GM21528 (cell line): ENCODE measurements at regions not wholly inside any gene's neighbourhood (a gene's known extent, or its start where the extent isn't known, plus 50 kb on each side); places are given as distances from the start of the nearest gene placed in this dataset.
A peak's percentile ranks its signal among the peaks of the same experiment; 100 is the strongest.

Experiments
- ATAC-seq: cut with Tn5 transposase; IDR thresholded peaks from one replicate; pipeline ENCODE4 v1.9.1; 2021; ENCODE audit warnings: mild to moderate bottlenecking, moderate library complexity; ENCODE audit not compliant: unreplicated experiment, low FRiP score

DNA sequence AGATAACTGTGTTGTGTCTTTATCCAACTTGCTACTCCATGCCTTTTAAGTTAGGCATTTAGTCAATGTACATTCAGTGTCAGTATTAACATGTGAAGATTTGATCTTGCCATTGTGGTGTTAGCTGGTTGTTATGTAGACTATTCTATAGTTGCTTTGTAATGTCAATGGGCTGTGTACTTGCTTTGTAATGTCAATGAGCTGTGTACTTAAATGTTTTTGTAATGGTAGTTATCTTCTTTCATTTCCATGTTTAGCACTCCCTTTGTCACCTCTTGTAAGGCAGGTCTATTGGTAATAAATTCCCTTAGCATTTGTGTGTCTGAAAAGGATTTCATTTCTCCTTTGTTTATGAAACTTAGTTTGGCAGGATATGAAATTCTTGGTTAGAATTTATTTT lies 53.4 kb downstream of the MC4R start:
- no peak for ATAC-seq

GRCh38 chr18:60311676-60312360 lies 60.8 kb downstream of the MC4R start:
- no peak for ATAC-seq

DNA sequence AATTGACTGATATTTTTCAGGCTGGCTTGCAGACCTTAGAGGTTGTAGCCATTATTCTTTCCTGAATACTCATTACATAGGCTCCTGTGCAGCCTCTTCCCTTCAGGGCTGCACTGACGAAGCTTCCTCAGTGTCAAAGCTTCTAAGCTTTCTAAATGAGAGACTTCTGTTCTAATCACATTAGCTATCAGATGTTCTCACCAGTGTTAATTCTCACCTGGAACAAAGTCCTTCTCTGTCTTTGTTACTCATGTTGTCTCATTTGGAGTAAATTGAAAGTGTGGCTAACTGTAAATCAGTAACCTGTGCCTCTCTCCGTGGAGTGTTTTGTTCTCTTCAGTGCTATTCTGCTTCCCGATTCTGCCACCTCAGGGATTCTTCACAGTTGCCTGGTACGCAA lies 76.9 kb downstream of the MC4R start:
- ATAC-seq: no peak

DNA sequence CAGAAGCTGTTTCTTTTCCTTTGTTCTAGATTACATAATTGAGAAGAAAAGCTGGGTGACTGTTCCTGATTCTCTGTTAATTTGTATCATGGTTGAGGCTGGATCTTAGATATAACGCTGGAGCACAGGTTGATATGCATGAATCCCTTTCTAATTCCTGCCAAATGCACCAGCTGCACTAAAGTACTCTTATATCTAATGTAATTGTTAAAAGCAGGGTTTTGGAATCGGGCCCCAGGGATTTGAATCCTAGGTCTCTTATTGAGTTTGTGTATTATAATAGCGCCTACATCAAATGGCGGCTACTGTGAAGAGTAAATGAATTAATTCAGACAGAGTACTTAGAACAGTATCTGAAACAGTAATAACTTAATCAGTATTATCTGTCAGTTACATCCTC lies 80.4 kb downstream of the MC4R start:
- no peak for ATAC-seq

GRCh38 chr18:60279391-60279790 lies 93.2 kb downstream of the MC4R start:
- no peak for ATAC-seq

GRCh38 chr18:60277855-60278480 lies 94.6 kb downstream of the MC4R start:
- ATAC-seq: no peak

- no peak for ATAC-seq
These were observed 105.0 kb downstream of the MC4R start for GRCh38 chr18:60267391-60268058.

GRCh38 chr18:60266558-60266957 lies 106.0 kb downstream of the MC4R start:
- no peak for ATAC-seq

- no peak for ATAC-seq
These were observed 113.4 kb downstream of the MC4R start for GRCh38 chr18:60259052-60259681.

DNA sequence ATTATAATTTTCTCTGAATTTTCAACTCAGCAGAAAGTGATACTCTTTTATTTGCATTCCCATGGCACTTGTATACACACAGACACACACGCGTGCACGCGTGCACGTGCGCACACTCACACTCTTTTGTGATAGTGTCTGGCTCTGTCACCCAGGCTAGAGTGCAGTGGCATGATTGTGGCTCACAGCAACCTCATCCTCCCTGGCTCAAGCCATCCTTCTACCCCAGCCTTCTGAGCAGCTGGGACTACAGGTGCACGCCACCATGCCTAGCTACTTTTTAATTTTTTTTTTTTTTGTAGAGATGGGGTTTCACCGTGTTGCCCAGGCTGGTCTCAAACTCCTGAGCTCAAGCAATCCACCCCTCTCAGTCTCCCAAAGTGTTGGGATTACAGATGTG lies 123.2 kb downstream of the MC4R start:
- no peak for ATAC-seq

GRCh38 chr18:60248336-60249330 lies 123.9 kb downstream of the MC4R start:
- no peak for ATAC-seq

DNA sequence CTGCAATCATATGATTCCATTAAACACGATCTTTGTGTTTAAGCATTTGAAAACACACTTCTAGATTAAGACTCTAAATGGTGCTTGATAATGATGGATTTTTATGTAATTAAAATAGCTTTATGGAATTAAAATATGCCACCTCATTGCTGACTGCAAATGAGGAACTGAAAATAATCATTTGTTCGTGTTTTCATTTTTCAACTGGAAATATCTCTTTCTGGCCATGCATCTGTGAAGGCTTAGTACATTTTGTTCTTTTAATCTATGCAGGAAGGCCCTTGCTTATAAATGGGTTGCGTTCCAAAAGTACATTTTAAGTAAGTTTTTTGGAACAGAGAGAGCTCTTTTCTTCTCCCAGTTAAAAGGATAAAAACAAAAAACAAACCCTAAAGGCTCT lies 125.5 kb downstream of the MC4R start:
- peak; percentile 90 for ATAC-seq

DNA sequence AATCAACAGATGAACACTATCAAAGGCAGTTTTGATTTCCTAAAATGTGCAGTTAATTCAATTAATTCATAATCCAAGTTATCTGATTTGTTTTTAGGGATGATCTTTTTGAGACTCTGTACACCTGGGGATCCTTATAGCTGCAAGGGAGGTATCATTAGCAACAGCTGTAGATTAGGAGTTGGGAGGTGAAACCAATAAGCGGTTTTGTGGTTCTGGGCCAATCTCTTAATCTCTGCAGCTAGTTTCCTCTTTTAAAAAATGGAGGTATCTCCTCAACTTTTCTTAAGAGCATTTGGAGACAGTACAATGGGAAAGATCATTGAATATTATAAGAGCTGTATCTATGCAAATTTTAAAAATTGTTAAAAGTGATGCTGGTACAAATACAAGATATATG lies 126.0 kb downstream of the MC4R start:
- ATAC-seq: peak; percentile 84

GRCh38 chr18:60245096-60245495 lies 127.5 kb downstream of the MC4R start:
- no peak for ATAC-seq

- peak; percentile 94 for ATAC-seq
These were observed 133.4 kb downstream of the MC4R start for GRCh38 chr18:60239024-60239710.

DNA sequence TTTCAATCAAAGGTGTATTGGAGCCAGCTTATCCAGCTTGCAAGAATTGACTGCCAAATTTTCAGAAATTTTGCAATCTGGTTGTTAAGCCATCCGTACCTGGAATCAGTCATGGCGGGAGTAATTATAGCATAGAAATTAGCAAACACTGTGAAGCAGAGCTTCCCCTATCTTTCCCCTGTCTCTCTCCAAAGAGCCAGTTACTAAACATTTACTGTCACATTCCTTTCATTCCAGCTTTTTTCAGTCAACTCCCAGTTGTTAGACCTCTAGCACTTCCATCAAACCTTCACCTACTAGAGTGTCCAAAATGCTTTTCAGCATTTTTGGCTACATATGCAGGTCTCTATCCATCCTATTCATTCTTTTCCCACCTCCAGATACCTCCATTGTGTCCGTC lies 137.4 kb downstream of the MC4R start:
- no peak for ATAC-seq

DNA sequence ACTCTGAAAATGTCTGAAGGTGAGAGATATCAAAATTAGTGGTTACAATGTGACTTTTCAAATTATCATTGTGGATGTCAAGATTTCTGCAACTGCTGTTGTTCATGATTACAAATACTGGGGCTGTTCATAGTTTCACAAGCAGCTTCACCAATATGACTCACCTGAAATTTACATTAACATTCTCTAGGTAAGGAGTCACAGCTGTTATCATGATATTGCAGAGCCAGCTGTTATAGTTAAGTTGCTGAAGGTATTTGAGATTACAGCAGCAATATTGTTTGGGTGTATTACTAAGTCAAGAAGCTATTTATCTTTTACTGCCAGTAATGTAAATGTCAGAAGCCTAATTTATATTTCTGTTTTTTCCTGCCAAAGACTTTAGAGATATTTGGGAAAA lies 140.0 kb downstream of the MC4R start:
- no peak for ATAC-seq

GRCh38 chr18:60228609-60229595 lies 143.7 kb downstream of the MC4R start:
- no peak for ATAC-seq

DNA sequence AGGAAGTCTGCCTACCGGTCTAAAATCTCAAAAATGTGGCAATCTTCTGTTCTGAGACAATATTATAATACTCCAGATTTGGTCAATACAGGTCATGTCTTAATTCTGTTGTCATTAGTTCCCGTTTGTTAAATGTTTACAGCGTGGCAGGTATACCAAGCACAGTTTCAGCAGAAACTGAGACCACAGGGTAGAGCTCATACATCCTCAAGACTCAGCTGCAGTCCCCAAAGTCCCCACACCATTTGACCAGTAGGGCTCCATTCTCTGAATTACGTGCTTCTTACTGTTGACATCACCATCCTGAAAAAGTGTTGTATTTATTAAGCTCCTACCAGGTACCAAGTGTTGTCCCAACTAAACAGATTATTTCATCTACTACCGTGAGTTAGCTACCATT lies 157.1 kb downstream of the MC4R start:
- ATAC-seq: no peak
